ENCODE measurements at regions not wholly inside any gene's neighbourhood (a gene's known extent, or its start where the extent isn't known, plus 50 kb on each side); places are given as distances from the start of the nearest gene placed in this dataset.

GRCh38 chr11:31947051-31947450 is 135.9 kb upstream of the PAX6 start:
- Histone ChIP-seq H3K4me1 (ENCODE audit: insufficient read depth, low read length, poor library complexity, severe bottlenecking) (no peaks in the 10 kb centered on the region), H3K36me3 (ENCODE audit: insufficient read depth, low read length, poor library complexity, severe bottlenecking) (no peaks in the 10 kb centered on the region), H3K27ac (ENCODE audit: low read depth, low read length, poor library complexity, severe bottlenecking) (no peak overlapping the region), H3K27me3 (replicated peaks; ENCODE audit: insufficient read depth, low read depth, low read length, poor library complexity) (peaks cover 10% of the 10 kb centered on the region), H3K4me3 (ENCODE audit: low read depth, low read length, poor library complexity, severe bottlenecking) (no peak overlapping the region), H3K9me3 (ENCODE audit: low read depth, low read length, poor library complexity, severe bottlenecking) (no peaks in the 10 kb centered on the region)
- no TSS peak for BruUV-seq (replicated peaks)
- intact Hi-C loops (cut with micrococcal nuclease; ENCODE audit: unreplicated experiment): no loop called here
- TF ChIP-seq CTCF (conservative IDR thresholded peaks at IDR 0.05; ENCODE audit: low read depth, low read length) (no peak), EZH2 (IDR thresholded peaks at IDR 0.05; ENCODE audit: borderline replicate concordance, low read depth, low read length, poor library complexity, severe bottlenecking) (no peak)
- CTCF ChIA-PET: no interaction called here
- POLR2A ChIA-PET (ENCODE audit: low non-redundant PET): no interaction called here
- DNase-seq (ENCODE audit: low spot score): no peak

GRCh38 chr11:31943056-31943780 is 132.1 kb upstream of the PAX6 start:
- H3K27ac ChIP-seq (ENCODE audit: low read depth, low read length, poor library complexity, severe bottlenecking): no peak overlapping the region
- DNase-seq (ENCODE audit: low spot score): peak; percentile 61
- TF ChIP-seq EZH2 (IDR thresholded peaks at IDR 0.05; ENCODE audit: borderline replicate concordance, low read depth, low read length, poor library complexity, severe bottlenecking) (no peak), CTCF (conservative IDR thresholded peaks at IDR 0.05; ENCODE audit: low read depth, low read length) (no peak)
- no peaks in the 10 kb centered on the region for H3K9me3 ChIP-seq (ENCODE audit: low read depth, low read length, poor library complexity, severe bottlenecking)
- intact Hi-C loops (cut with micrococcal nuclease; ENCODE audit: unreplicated experiment): no loop called here
- BruUV-seq (replicated peaks): no TSS peak
- peaks cover 5% of the 10 kb centered on the region for H3K27me3 ChIP-seq (replicated peaks; ENCODE audit: insufficient read depth, low read depth, low read length, poor library complexity)
- POLR2A ChIA-PET (ENCODE audit: low non-redundant PET): no interaction called here
- H3K4me1 ChIP-seq (ENCODE audit: insufficient read depth, low read length, poor library complexity, severe bottlenecking): no peaks in the 10 kb centered on the region
- H3K36me3 ChIP-seq (ENCODE audit: insufficient read depth, low read length, poor library complexity, severe bottlenecking): no peaks in the 10 kb centered on the region
- CTCF ChIA-PET: interaction anchor here (1.6 kb wide), 1 partner anchor 15 kb away, joined by 5 read pairs; no protein-coding TSS in a partner anchor
- no peak overlapping the region for H3K4me3 ChIP-seq (ENCODE audit: low read depth, low read length, poor library complexity, severe bottlenecking)

- ChIA-PET CTCF (interaction anchor here (0.6 kb wide), 1 partner anchor 713 kb away, joined by 3 read pairs; no protein-coding TSS in a partner anchor), POLR2A (ENCODE audit: low non-redundant PET) (no interaction called here)
- Histone ChIP-seq H3K9me3 (ENCODE audit: low read depth, low read length, poor library complexity, severe bottlenecking) (no peaks in the 10 kb centered on the region), H3K27me3 (replicated peaks; ENCODE audit: insufficient read depth, low read depth, low read length, poor library complexity) (peaks cover 32% of the 10 kb centered on the region), H3K4me3 (ENCODE audit: low read depth, low read length, poor library complexity, severe bottlenecking) (no peak overlapping the region), H3K4me1 (ENCODE audit: insufficient read depth, low read length, poor library complexity, severe bottlenecking) (no peaks in the 10 kb centered on the region), H3K27ac (ENCODE audit: low read depth, low read length, poor library complexity, severe bottlenecking) (no peak overlapping the region), H3K36me3 (ENCODE audit: insufficient read depth, low read length, poor library complexity, severe bottlenecking) (no peaks in the 10 kb centered on the region)
- BruUV-seq (replicated peaks): no TSS peak
- TF ChIP-seq CTCF (conservative IDR thresholded peaks at IDR 0.05; ENCODE audit: low read depth, low read length) (no peak), EZH2 (IDR thresholded peaks at IDR 0.05; ENCODE audit: borderline replicate concordance, low read depth, low read length, poor library complexity, severe bottlenecking) (no peak)
- peak; percentile 48 for DNase-seq (ENCODE audit: low spot score)
- intact Hi-C loops (cut with micrococcal nuclease; ENCODE audit: unreplicated experiment): no loop called here
These were observed 129.4 kb upstream of the PAX6 start for GRCh38 chr11:31940371-31941037.

All from A673 (cell line).